ENCODE measurements at regions not wholly inside any gene's neighbourhood (a gene's known extent, or its start where the extent isn't known, plus 50 kb on each side); places are given as distances from the start of the nearest gene placed in this dataset.

- Histone ChIP-seq H2AFZ (replicated peaks) (no peak overlapping the region), H3K9ac (no peak overlapping the region), H3K4me2 (no peak overlapping the region), H3F3A (ENCODE audit: low read depth) (no peaks in the 10 kb centered on the region), H3K27ac (no peak overlapping the region), H3K4me1 (no peaks in the 10 kb centered on the region), H3K36me3 (no peaks in the 10 kb centered on the region), H3K9me3 (ENCODE audit: low read depth) (no peaks in the 10 kb centered on the region), H3K4me3 (no peak overlapping the region), H4K20me1 (ENCODE audit: low read depth) (no peaks in the 10 kb centered on the region), H3K27me3 (no peaks in the 10 kb centered on the region), H3K79me2 (ENCODE audit: low read depth) (no peaks in the 10 kb centered on the region)
- no peaks in the 10 kb centered on the region for H3K4me1 Mint-ChIP-seq
- H3K36me3 Mint-ChIP-seq = no peaks in the 10 kb centered on the region
- no peak overlapping the region for H3K27ac Mint-ChIP-seq
- H3K4me3 Mint-ChIP-seq = no peak overlapping the region
- H3K27me3 Mint-ChIP-seq (ENCODE audit: insufficient read depth, low read depth) = peaks cover 10% of the 10 kb centered on the region
- peaks cover 2% of the 10 kb centered on the region for H3K9me3 Mint-ChIP-seq
- TF ChIP-seq CTCF (IDR thresholded peaks at IDR 0.05) (no peak), EZH2 (IDR thresholded peaks at IDR 0.05) (no peak), EZH2phosphoT487 (IDR thresholded peaks at IDR 0.05) (no peak)
- DNase-seq (ENCODE audit: low spot score) = no peak
These were observed 91.6 kb upstream of the PPP1R26 start for GRCh38 chr9:135387976-135388375.

GRCh38 chr9:135388530-135388929 lies 91.1 kb upstream of the PPP1R26 start:
- no peak for DNase-seq (ENCODE audit: low spot score)
- H3K27ac ChIP-seq = no peak overlapping the region
- Mint-ChIP-seq H3K36me3 (no peaks in the 10 kb centered on the region), H3K4me1 (no peaks in the 10 kb centered on the region), H3K4me3 (no peak overlapping the region), H3K27ac (no peak overlapping the region), H3K9me3 (peaks cover 2% of the 10 kb centered on the region), H3K27me3 (ENCODE audit: insufficient read depth, low read depth) (peaks cover 8% of the 10 kb centered on the region)
- no peak overlapping the region for H2AFZ ChIP-seq (replicated peaks)
- TF ChIP-seq EZH2 (IDR thresholded peaks at IDR 0.05) (no peak), EZH2phosphoT487 (IDR thresholded peaks at IDR 0.05) (no peak)
- H3K4me1 ChIP-seq = no peaks in the 10 kb centered on the region
- H3K9ac ChIP-seq = no peak overlapping the region
- H3K4me3 ChIP-seq = no peak overlapping the region
- H3K79me2 ChIP-seq (ENCODE audit: low read depth) = no peaks in the 10 kb centered on the region
- no peaks in the 10 kb centered on the region for H3F3A ChIP-seq (ENCODE audit: low read depth)
- H3K9me3 ChIP-seq (ENCODE audit: low read depth) = no peaks in the 10 kb centered on the region
- no peaks in the 10 kb centered on the region for H3K27me3 ChIP-seq
- H4K20me1 ChIP-seq (ENCODE audit: low read depth) = no peaks in the 10 kb centered on the region
- no peak overlapping the region for H3K4me2 ChIP-seq
- H3K36me3 ChIP-seq = no peaks in the 10 kb centered on the region

GRCh38 chr9:135391759-135392158 lies 87.8 kb upstream of the PPP1R26 start:
- no peak overlapping the region for H3K4me3 ChIP-seq
- H3K4me1 ChIP-seq = no peaks in the 10 kb centered on the region
- no peaks in the 10 kb centered on the region for H3K27me3 ChIP-seq
- TF ChIP-seq EZH2 (IDR thresholded peaks at IDR 0.05) (no peak), EZH2phosphoT487 (IDR thresholded peaks at IDR 0.05) (no peak), CTCF (IDR thresholded peaks at IDR 0.05) (no peak)
- no peak for DNase-seq (ENCODE audit: low spot score)
- no peak overlapping the region for H3K27ac Mint-ChIP-seq
- peaks cover 19% of the 10 kb centered on the region for H3K9me3 Mint-ChIP-seq
- H3K9ac ChIP-seq = no peak overlapping the region
- H3K36me3 ChIP-seq = no peaks in the 10 kb centered on the region
- no peaks in the 10 kb centered on the region for H3K4me1 Mint-ChIP-seq
- H3F3A ChIP-seq (ENCODE audit: low read depth) = no peaks in the 10 kb centered on the region
- no peaks in the 10 kb centered on the region for H4K20me1 ChIP-seq (ENCODE audit: low read depth)
- H3K27me3 Mint-ChIP-seq (ENCODE audit: insufficient read depth, low read depth) = peaks cover 5% of the 10 kb centered on the region
- H3K9me3 ChIP-seq (ENCODE audit: low read depth) = no peaks in the 10 kb centered on the region
- no peaks in the 10 kb centered on the region for H3K79me2 ChIP-seq (ENCODE audit: low read depth)
- no peak overlapping the region for H3K4me2 ChIP-seq
- no peak overlapping the region for H3K27ac ChIP-seq
- H3K4me3 Mint-ChIP-seq = no peak overlapping the region
- no peaks in the 10 kb centered on the region for H3K36me3 Mint-ChIP-seq
- no peak overlapping the region for H2AFZ ChIP-seq (replicated peaks)

- Histone ChIP-seq H3K36me3 (no peaks in the 10 kb centered on the region), H4K20me1 (ENCODE audit: low read depth) (no peaks in the 10 kb centered on the region), H3K9me3 (ENCODE audit: low read depth) (no peaks in the 10 kb centered on the region), H2AFZ (replicated peaks) (no peak overlapping the region), H3K4me3 (no peak overlapping the region), H3K9ac (no peak overlapping the region), H3K79me2 (ENCODE audit: low read depth) (no peaks in the 10 kb centered on the region), H3K4me2 (no peak overlapping the region), H3F3A (ENCODE audit: low read depth) (no peaks in the 10 kb centered on the region), H3K27me3 (no peaks in the 10 kb centered on the region), H3K27ac (no peak overlapping the region), H3K4me1 (no peaks in the 10 kb centered on the region)
- TF ChIP-seq CTCF (IDR thresholded peaks at IDR 0.05) (no peak), EZH2phosphoT487 (IDR thresholded peaks at IDR 0.05) (no peak), EZH2 (IDR thresholded peaks at IDR 0.05) (no peak)
- Mint-ChIP-seq H3K4me3 (no peak overlapping the region), H3K27ac (no peak overlapping the region), H3K27me3 (ENCODE audit: insufficient read depth, low read depth) (peaks cover 5% of the 10 kb centered on the region), H3K36me3 (no peaks in the 10 kb centered on the region), H3K9me3 (peaks cover 18% of the 10 kb centered on the region), H3K4me1 (no peaks in the 10 kb centered on the region)
- DNase-seq (ENCODE audit: low spot score) = peak; percentile 35
These were observed 87.1 kb upstream of the PPP1R26 start for GRCh38 chr9:135392511-135392910.
